Left forelimb (tissue), 1 donor: ENCODE measurements at regions not wholly inside any gene's neighbourhood (a gene's known extent, or its start where the extent isn't known, plus 50 kb on each side); places are given as distances from the start of the nearest gene placed in this dataset.

ENCODE experiments used
- DNase-seq: peaks from one replicate; pipeline ENCODE4 v3.0.0-alpha.2; 2018; ENCODE audit warnings: low spot score

GRCh38 chr12:94031763-94032162, 116.6 kb upstream of the PLXNC1 start:
- DNase-seq: no peak

DNA sequence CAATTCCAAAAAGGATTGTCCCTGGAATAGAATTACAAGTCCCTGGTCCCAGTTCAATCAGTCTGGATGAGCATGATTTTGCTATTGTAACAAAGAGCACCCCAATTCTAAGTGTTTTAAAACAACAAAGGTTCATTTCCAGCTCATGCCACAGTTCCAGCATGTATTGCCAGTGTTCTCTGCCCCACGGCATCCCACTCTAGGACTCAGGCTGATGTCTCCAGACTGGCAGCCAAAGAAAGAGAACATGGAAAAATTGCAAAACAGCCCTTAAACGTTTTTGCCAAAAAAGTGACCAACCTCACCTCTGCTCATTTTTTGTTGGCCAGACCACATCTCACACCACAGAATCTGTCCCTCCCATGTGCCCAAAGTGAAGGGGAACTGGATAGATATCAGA, 116.0 kb upstream of the PLXNC1 start:
- no peak for DNase-seq

- DNase-seq: no peak
Measured at GRCh38 chr12:94033101-94033500, 115.3 kb upstream of the PLXNC1 start.

DNA sequence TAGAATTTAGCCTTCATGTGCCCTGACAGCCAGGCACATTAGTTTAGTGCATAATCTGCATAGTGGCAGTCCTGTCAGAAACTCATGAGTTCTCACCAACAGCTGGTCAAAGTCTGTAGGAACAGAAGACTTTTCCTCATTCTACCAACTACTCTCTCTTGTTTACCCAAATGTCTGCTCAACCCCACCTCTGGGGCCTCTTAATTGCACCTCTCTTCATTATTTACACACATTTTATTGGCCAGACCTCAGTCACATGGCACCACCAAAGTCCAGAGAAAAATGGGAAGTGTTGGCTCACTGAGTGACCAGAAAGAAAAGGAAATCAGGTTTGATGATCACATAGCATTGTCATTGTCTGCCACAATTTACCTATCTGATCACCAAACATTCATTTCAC, 114.6 kb upstream of the PLXNC1 start:
- DNase-seq: no peak

DNA sequence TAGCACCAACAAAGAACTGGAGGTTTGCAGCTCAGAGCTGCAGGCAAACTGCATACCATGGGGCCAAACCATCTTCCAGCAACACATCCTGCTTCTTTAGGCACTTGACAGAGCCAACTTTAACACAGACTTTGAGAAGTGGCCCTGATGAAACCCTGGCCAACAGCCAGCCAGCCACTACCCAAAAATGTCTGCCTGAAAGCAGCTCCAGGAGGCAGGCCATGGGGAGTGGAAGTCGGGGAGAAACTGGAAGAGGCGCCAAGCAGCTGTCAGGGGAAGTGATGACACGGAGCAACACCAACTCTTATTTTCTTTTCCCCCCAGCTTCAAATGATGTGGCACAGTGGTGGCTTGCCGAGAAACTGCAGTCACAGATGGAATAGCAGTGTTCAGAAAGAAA, 110.9 kb upstream of the PLXNC1 start:
- no peak for DNase-seq

GRCh38 chr12:94038605-94039004, 109.8 kb upstream of the PLXNC1 start:
- DNase-seq: no peak

- DNase-seq: no peak
Measured at GRCh38 chr12:94039199-94039840, 109.1 kb upstream of the PLXNC1 start.

- DNase-seq: no peak
Measured at GRCh38 chr12:94039914-94040313, 108.5 kb upstream of the PLXNC1 start.

- DNase-seq: no peak
Measured at GRCh38 chr12:94041850-94042249, 106.5 kb upstream of the PLXNC1 start.

DNA sequence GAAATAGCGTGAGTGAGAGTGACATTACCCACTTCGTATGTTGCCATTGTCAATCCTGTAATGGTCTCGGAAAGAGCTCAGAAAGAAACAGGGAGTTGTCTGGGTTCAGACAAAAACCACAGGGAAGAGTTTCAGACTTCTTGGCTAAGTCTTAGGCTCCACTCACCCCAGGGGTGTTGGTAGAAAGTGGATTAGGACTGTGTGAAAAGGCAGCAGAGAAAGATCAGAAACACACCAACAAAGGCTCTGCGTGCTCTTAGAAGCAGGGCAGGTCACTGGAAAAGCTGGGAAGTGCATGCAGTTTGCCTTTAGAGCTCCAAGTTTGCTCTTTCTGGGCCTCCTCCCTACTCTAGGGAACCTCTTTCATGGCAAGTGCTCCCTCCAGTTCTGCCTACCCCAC, 106.1 kb upstream of the PLXNC1 start:
- DNase-seq: no peak

DNA sequence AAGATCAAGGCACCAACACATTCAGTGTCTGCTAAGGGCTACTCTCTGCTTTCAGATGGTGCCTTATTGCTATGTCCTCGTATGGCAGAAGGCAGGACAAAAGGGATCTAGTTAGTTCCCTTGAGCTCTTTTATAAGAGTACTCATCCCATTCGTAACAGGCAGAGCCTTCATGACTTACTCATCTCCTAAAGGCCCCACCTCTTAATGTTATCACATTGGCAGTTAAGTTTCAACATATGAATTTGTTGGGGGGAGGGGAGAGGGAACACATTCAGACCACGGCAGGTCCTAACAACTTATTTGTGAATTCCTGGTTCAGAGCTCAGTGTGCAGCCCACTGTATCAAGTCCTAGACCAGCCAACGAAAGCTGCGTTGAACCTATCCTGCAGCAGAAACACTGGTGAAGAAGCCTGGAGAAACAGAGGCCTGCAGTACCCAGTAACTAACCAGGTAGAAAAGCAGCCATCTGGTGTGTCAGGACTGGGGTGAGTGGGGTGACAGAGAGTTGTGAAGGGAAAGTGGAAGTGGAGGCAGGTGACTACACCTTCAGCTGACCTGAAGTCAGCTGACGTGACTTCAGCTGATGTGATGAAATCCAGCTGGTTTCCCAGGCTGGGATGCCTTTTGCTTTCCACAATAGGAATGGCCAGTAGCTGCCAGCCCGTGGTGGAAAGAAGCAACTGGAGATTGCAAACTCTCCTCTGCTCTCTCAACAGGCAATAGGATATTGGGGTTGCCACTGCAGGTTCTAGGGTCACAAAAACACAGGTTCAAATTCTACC, 101.6 kb upstream of the PLXNC1 start:
- DNase-seq: no peak

- no peak for DNase-seq
Measured at GRCh38 chr12:94047781-94048567, 100.4 kb upstream of the PLXNC1 start.

- DNase-seq: no peak
Measured at GRCh38 chr12:94048757-94049156, 99.6 kb upstream of the PLXNC1 start.

GRCh38 chr12:94049718-94050117, 98.7 kb upstream of the PLXNC1 start:
- no peak for DNase-seq

DNA sequence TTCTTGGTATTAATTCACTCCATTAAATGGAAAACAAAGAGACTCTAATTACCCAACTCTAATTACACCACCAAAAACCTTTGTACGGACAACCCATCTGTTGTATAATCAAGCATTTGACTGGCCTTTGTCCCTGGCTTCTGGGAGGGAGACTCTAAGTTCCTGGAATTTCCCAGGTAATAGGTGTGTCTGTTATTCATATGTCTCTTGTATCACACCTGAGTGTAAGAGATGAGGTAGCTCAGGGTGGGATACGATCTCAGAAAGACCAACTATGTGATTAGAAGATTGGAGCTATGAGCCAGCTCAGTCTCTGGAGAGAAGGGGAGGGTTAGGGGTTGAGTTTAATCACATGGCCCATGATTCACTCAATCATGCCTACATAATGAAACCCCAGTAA, 94.7 kb upstream of the PLXNC1 start:
- no peak for DNase-seq

- no peak for DNase-seq
Measured at GRCh38 chr12:94055528-94055927, 92.8 kb upstream of the PLXNC1 start.

DNA sequence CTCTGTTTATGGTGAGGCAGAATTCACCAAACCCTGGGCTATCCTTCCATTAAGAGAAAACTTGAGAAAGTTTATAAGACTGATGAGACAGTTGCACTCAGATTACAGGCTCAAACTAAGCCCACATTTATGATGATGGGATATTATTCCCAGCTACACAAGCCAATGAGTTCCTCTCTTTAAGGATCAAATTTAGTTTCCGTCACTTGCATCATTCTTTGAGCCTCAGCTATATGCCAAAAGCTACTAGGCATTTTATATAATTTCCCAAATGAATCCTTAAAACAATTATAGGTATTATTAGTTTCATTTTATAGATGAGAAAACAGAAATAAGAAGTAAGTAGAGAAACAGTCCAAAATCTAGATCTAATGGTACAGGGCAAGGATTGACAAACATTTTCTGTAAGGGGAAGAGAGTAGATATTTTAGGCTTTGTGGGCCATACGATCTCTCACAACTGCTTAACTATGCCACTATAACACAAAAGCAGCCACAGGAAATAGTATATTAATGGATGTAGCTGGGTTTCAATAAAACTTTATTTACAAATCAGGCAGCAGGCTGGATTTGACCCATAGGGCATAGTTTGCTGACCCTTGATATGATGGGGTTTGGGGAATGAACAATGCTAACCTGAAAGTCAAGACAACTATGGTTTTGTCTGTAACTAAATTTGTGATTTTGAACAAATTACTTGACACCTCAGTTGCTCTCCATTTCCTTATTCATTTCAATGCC, 91.8 kb upstream of the PLXNC1 start:
- DNase-seq: no peak

- DNase-seq: no peak
Measured at GRCh38 chr12:94057262-94058151, 90.9 kb upstream of the PLXNC1 start.

DNA sequence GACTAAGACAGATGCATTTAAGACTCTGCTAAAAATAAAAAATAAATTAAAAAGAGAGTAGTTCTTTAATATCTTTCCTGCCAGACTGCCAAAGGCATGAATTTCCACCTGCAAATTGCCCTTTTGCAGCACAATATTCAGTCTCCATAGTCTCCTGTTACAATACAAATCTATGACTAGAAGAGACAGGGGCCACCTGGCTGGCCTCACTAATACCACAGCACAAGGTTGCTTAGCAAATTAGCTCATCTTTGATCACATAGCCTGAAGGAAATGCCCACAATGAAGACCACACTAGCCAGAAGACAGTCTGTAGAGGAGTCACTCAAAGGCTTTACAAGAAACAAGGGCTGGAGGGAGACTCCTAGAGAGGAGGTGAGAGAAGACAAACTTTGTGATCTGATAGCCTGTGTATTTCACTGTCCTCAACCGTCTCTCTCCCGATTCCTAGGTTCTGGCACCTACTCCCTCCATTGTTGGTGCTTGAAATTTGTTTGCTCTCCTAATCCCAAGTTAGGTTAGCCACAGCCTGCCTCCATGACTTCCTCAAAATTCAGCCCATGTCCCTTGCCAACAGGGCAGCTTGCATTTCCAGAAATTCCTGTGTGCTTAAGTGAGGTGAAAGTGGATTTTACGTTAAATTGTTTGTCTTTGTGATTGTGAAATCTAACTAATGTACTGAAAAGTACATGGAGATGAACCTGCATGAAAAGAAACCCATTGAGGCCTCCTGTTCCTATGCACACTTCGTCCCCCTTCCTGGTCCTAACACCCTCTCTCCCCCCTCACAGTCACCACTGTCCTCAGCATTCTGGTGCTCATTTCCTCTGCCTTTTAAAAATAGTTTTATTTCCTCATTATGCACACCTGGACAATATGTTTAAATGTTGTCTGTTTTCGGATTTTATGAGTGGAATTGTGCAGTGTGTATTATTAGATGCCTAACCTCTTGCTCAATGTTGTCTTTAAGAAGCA, 88.7 kb upstream of the PLXNC1 start:
- DNase-seq: no peak

- DNase-seq: no peak
Measured at GRCh38 chr12:94062194-94062593, 86.2 kb upstream of the PLXNC1 start.
